ENCODE measurements at regions not wholly inside any gene's neighbourhood (a gene's known extent, or its start where the extent isn't known, plus 50 kb on each side); places are given as distances from the start of the nearest gene placed in this dataset.

DNA sequence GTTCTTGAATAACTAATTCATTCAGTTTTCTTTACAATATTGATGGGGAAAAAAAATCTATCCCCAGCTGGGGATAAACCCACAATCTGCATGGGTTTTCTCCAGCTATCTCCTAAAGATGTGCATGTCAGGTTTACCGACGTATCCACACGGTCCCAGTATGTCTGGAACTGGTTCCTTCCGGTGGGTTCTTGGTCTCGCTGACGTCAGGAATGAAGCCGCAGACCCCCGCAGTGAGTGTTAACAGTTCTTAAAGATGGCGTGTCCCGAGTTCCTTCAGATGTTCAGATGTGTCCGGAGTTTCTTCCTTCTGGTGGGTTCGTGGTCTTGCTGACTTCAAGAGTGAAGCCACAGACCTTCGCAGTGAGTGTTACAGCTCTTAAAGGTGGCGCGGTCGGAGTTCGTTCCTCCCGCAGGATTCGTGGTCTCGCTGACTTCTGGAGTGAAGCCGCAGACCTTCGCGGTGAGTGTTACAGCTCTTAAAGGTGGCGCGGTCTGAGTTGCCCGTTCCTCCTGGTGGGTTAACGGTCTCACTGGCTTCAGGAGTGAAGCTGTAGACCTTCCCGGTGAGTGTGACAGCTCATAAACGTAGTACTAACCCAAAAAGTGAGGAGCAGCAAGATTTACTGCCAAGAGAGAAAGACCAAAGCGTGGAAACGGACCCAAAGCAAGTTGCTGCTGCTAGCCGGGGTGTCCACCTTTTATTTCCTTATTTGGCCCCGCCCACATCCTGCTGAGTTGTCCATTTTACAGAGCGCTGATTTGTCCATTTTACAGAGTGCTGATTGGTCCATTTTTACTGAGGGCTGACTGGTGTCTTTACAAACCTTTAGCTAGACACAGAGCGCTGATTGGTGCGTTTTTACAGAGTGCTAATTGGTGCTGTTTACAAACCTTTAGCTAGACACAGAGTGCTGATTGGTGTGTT lies 195.1 kb upstream of the NR2F2 start:
- TF ChIP-seq CTCF (IDR thresholded peaks at IDR 0.05), result no peak
- no peaks in the 10 kb centered on the region for H3K4me1 ChIP-seq
- no peak overlapping the region for H3K27ac ChIP-seq
- intact Hi-C loops (cut with DNase I), result no loop called here
- H3K36me3 ChIP-seq, result no peaks in the 10 kb centered on the region
- H3K27me3 ChIP-seq (ENCODE audit: low read depth), result no peaks in the 10 kb centered on the region
- no peak for DNase-seq
- no peaks in the 10 kb centered on the region for H3K9me3 ChIP-seq
- ATAC-seq, result no peak
- no peak overlapping the region for H3K4me3 ChIP-seq

- Histone ChIP-seq H3K4me1 (no peaks in the 10 kb centered on the region), H3K4me3 (no peak overlapping the region), H3K27ac (no peak overlapping the region), H3K36me3 (no peaks in the 10 kb centered on the region), H3K9me3 (no peaks in the 10 kb centered on the region), H3K27me3 (ENCODE audit: low read depth) (no peaks in the 10 kb centered on the region)
- no peak for ATAC-seq
- no peak for DNase-seq
- intact Hi-C loops (cut with DNase I), result no loop called here
- no peak for TF ChIP-seq CTCF (IDR thresholded peaks at IDR 0.05)
Measured at GRCh38 chr15:96138985-96139384, 191.5 kb upstream of the NR2F2 start.

DNA sequence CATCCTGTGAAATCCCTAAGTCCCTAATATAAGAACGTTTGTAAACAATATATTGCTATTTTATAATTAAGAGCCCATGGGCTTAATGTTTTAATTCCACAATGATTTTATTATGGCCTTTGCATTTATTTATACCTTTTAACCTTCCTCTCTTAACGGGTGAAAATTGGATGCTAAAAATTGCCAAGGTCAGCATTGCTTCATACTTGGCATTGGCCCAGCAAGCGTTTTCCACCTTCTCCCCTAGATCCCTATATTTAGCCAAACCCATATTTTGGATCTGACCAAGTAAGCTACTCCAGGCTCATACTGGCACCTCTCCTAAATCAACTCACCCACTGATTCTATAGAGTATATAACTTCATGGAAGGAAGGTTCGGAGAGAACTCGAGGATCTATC lies 188.0 kb upstream of the NR2F2 start:
- Histone ChIP-seq H3K4me3 (no peak overlapping the region), H3K9me3 (no peaks in the 10 kb centered on the region), H3K27me3 (ENCODE audit: low read depth) (no peaks in the 10 kb centered on the region), H3K27ac (no peak overlapping the region), H3K4me1 (no peaks in the 10 kb centered on the region), H3K36me3 (no peaks in the 10 kb centered on the region)
- no peak for ATAC-seq
- TF ChIP-seq CTCF (IDR thresholded peaks at IDR 0.05), result no peak
- no peak for DNase-seq
- intact Hi-C loops (cut with DNase I), result no loop called here

DNA sequence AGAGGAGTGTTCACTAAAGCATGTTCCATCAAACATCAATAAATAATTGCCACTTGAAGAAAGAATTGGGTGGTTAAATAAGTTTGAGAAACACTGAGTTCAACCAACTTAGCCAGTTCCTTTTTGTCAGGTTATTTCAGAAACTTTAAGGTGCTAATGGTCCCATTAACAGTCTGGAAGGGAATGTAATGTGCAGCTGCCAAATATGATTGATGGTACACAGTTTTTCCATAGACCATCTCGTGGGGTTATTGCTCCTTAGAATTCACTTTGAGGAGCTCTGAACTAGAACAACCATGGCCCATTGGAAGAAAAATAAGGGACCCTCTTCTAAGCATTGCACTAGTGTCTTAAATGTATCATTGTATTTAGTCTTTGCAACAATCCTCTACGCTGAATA lies 185.8 kb upstream of the NR2F2 start:
- intact Hi-C loops (cut with DNase I), result no loop called here
- H3K27me3 ChIP-seq (ENCODE audit: low read depth), result no peaks in the 10 kb centered on the region
- no peak overlapping the region for H3K4me3 ChIP-seq
- TF ChIP-seq CTCF (IDR thresholded peaks at IDR 0.05), result no peak
- DNase-seq (no peak), ATAC-seq (no peak)
- no peaks in the 10 kb centered on the region for H3K9me3 ChIP-seq
- no peak overlapping the region for H3K27ac ChIP-seq
- no peaks in the 10 kb centered on the region for H3K36me3 ChIP-seq
- H3K4me1 ChIP-seq, result no peaks in the 10 kb centered on the region

GRCh38 chr15:96146726-96147125 lies 183.8 kb upstream of the NR2F2 start:
- no peak for ATAC-seq

More at GRCh38 chr15:96146726-96147125, 183.8 kb upstream of the NR2F2 start:
- H3K9me3 ChIP-seq, result no peaks in the 10 kb centered on the region
- TF ChIP-seq CTCF (IDR thresholded peaks at IDR 0.05), result no peak
- no peak overlapping the region for H3K27ac ChIP-seq
- intact Hi-C loops (cut with DNase I), result no loop called here
- no peaks in the 10 kb centered on the region for H3K36me3 ChIP-seq
- H3K4me1 ChIP-seq, result no peaks in the 10 kb centered on the region
- H3K27me3 ChIP-seq (ENCODE audit: low read depth), result no peaks in the 10 kb centered on the region
- no peak for DNase-seq
- no peak overlapping the region for H3K4me3 ChIP-seq

All from lower lobe of right lung (tissue), 2 donors.